ENCODE measurements at regions not wholly inside any gene's neighbourhood (a gene's known extent, or its start where the extent isn't known, plus 50 kb on each side); places are given as distances from the start of the nearest gene placed in this dataset.

- no peaks in the 10 kb centered on the region for H3K79me2 ChIP-seq (ENCODE audit: control insufficient read depth, low read length)
- no peaks in the 10 kb centered on the region; the same call in 1 of the 2 replicates for H3K9me3 ChIP-seq (ENCODE audit: control insufficient read depth, insufficient read depth, low read length)
- H3K4me3 ChIP-seq (ENCODE audit: low read length), result no peak overlapping the region
- H3K4me1 ChIP-seq (ENCODE audit: control insufficient read depth, low read length), result no peaks in the 10 kb centered on the region
- H3K27ac ChIP-seq (ENCODE audit: low read depth, low read length), result no peak overlapping the region
- no peak overlapping the region for H3K4me2 ChIP-seq (ENCODE audit: low read length)
- TF ChIP-seq EZH2phosphoT487 (IDR thresholded peaks at IDR 0.05; ENCODE audit: borderline replicate concordance, low read length), result no peak
- TF ChIP-seq, protein P1, sequence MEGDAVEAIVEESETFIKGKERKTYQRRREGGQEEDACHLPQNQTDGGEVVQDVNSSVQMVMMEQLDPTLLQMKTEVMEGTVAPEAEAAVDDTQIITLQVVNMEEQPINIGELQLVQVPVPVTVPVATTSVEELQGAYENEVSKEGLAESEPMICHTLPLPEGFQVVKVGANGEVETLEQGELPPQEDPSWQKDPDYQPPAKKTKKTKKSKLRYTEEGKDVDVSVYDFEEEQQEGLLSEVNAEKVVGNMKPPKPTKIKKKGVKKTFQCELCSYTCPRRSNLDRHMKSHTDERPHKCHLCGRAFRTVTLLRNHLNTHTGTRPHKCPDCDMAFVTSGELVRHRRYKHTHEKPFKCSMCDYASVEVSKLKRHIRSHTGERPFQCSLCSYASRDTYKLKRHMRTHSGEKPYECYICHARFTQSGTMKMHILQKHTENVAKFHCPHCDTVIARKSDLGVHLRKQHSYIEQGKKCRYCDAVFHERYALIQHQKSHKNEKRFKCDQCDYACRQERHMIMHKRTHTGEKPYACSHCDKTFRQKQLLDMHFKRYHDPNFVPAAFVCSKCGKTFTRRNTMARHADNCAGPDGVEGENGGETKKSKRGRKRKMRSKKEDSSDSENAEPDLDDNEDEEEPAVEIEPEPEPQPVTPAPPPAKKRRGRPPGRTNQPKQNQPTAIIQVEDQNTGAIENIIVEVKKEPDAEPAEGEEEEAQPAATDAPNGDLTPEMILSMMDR (IDR thresholded peaks at IDR 0.05; ENCODE audit: low read depth, low read length, poor library complexity, severe bottlenecking), result no peak
- H4K20me1 ChIP-seq (ENCODE audit: control insufficient read depth, insufficient read depth, low read depth, low read length), result no peaks in the 10 kb centered on the region
- H3K27me3 ChIP-seq (ENCODE audit: control insufficient read depth, low read length), result no peaks in the 10 kb centered on the region
- no peaks in the 10 kb centered on the region for H3F3A ChIP-seq (ENCODE audit: control insufficient read depth, insufficient read depth)
- H3K36me3 ChIP-seq (ENCODE audit: control insufficient read depth, low read length), result no peaks in the 10 kb centered on the region
- no peaks in the 10 kb centered on the region for H3K9me2 ChIP-seq (replicated peaks; ENCODE audit: control insufficient read depth, low read length)
Measured at GRCh38 chr18:40821596-40822243, 1133.3 kb upstream of the PIK3C3 start.

DNA sequence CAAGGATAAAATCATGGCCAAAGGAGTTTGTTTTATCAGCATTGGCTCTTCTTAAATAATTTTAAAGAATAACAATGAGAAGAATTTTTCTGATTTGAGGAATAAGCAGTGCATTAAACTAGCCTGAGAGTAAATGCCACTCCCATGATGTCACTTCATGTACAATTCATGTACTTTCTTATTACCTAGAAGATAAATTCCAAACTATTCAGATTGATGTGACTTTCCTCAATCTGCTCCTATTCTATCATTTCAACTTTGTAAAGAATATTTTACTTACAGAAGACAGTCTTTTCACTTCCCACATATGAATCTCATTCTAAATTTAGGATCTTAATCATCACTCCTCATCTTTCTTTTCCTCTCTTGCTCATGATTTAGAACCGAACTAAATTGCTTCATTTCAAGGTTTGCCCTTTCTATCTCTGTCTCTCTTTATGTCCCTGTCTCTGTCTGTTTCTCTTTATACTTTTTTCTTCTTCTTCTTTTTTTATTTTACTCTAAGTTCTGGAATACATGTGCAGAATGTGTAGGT is 1142.0 kb upstream of the PIK3C3 start:
- Histone ChIP-seq H3K4me2 (ENCODE audit: low read length) (no peak overlapping the region), H3K27me3 (ENCODE audit: control insufficient read depth, low read length) (no peaks in the 10 kb centered on the region), H3K9me2 (replicated peaks; ENCODE audit: control insufficient read depth, low read length) (no peaks in the 10 kb centered on the region), H3K36me3 (ENCODE audit: control insufficient read depth, low read length) (no peaks in the 10 kb centered on the region), H3K79me2 (ENCODE audit: control insufficient read depth, low read length) (no peaks in the 10 kb centered on the region), H4K20me1 (ENCODE audit: control insufficient read depth, insufficient read depth, low read depth, low read length) (no peaks in the 10 kb centered on the region), H3K9me3 (ENCODE audit: control insufficient read depth, insufficient read depth, low read length) (no peaks in the 10 kb centered on the region), H3K27ac (ENCODE audit: low read depth, low read length) (no peak overlapping the region), H3K4me3 (ENCODE audit: low read length) (no peak overlapping the region), H3F3A (ENCODE audit: control insufficient read depth, insufficient read depth) (no peaks in the 10 kb centered on the region), H3K4me1 (ENCODE audit: control insufficient read depth, low read length) (no peaks in the 10 kb centered on the region)
- no peak for TF ChIP-seq EZH2phosphoT487 (IDR thresholded peaks at IDR 0.05; ENCODE audit: borderline replicate concordance, low read length)
- TF ChIP-seq, protein P1 (IDR thresholded peaks at IDR 0.05; ENCODE audit: low read depth, low read length, poor library complexity, severe bottlenecking), result no peak

DNA sequence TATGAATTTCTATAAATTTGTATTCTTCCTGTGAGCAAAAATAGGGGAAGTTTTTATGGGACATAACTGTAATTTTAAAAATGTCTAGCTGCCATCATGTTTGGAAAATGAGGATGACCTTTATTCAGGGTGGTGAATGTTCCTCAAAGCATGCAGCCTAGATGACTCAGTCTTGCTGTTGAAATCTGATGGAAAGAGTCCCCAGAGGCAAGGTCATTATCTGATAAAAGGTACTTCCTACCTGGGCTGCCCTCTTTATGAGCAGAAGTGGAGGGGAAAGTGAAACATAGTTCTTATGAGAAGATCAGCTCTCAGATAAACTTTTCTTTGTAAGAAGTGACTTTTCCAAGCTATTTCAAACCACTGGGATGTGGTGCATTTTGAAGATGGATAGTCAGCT is 1144.7 kb upstream of the PIK3C3 start:
- Histone ChIP-seq H3K27me3 (ENCODE audit: control insufficient read depth, low read length) (no peaks in the 10 kb centered on the region), H4K20me1 (ENCODE audit: control insufficient read depth, insufficient read depth, low read depth, low read length) (no peaks in the 10 kb centered on the region), H3K27ac (ENCODE audit: low read depth, low read length) (no peak overlapping the region), H3K9me2 (replicated peaks; ENCODE audit: control insufficient read depth, low read length) (no peaks in the 10 kb centered on the region), H3K4me2 (ENCODE audit: low read length) (no peak overlapping the region), H3K4me1 (ENCODE audit: control insufficient read depth, low read length) (no peaks in the 10 kb centered on the region), H3K79me2 (ENCODE audit: control insufficient read depth, low read length) (no peaks in the 10 kb centered on the region), H3K9me3 (ENCODE audit: control insufficient read depth, insufficient read depth, low read length) (no peaks in the 10 kb centered on the region), H3K36me3 (ENCODE audit: control insufficient read depth, low read length) (no peaks in the 10 kb centered on the region), H3F3A (ENCODE audit: control insufficient read depth, insufficient read depth) (no peaks in the 10 kb centered on the region), H3K4me3 (ENCODE audit: low read length) (no peak overlapping the region)
- no peak for TF ChIP-seq EZH2phosphoT487 (IDR thresholded peaks at IDR 0.05; ENCODE audit: borderline replicate concordance, low read length)
- TF ChIP-seq, protein P1 (IDR thresholded peaks at IDR 0.05; ENCODE audit: low read depth, low read length, poor library complexity, severe bottlenecking), result no peak

All from DOHH2 (cell line).